DMS153 treated with DMSO at 0.1 percent for 48 hours (cell line): ENCODE measurements at regions not wholly inside any gene's neighbourhood (a gene's known extent, or its start where the extent isn't known, plus 50 kb on each side); places are given as distances from the start of the nearest gene placed in this dataset.

Experiments
- DNase-seq: peaks from one replicate; lab custom pipeline; 2025; ENCODE audit not compliant: unreplicated experiment; lab: John Stamatoyannopoulos, UW

GRCh38 chr3:144363856-144364255 lies 392.2 kb downstream of the DIPK2A start:
- no peak for DNase-seq

GRCh38 chr3:144364737-144365136 lies 393.1 kb downstream of the DIPK2A start:
- DNase-seq = no peak

GRCh38 chr3:144369129-144369879 lies 397.7 kb downstream of the DIPK2A start:
- peak; percentile 66 for DNase-seq

- no peak for DNase-seq
Measured at GRCh38 chr3:144375088-144375487, 403.5 kb downstream of the DIPK2A start.

- no peak for DNase-seq
Measured at GRCh38 chr3:144380849-144381248, 409.2 kb downstream of the DIPK2A start.

GRCh38 chr3:144381607-144382006 lies 410.0 kb downstream of the DIPK2A start:
- DNase-seq = no peak

GRCh38 chr3:144384241-144384979 lies 412.8 kb downstream of the DIPK2A start:
- DNase-seq = no peak

- DNase-seq = no peak
Measured at GRCh38 chr3:144390786-144391185, 419.2 kb downstream of the DIPK2A start.

- DNase-seq = no peak
Measured at GRCh38 chr3:144391236-144391635, 419.6 kb downstream of the DIPK2A start.

GRCh38 chr3:144394032-144394431 lies 422.4 kb downstream of the DIPK2A start:
- DNase-seq = no peak

- no peak for DNase-seq
Measured at GRCh38 chr3:144402430-144402829, 430.8 kb downstream of the DIPK2A start.

- no peak for DNase-seq
Measured at GRCh38 chr3:144403040-144403457, 431.4 kb downstream of the DIPK2A start.

GRCh38 chr3:144407335-144407734 lies 435.7 kb downstream of the DIPK2A start:
- no peak for DNase-seq

- DNase-seq = no peak
Measured at GRCh38 chr3:144409319-144409718, 437.7 kb downstream of the DIPK2A start.

GRCh38 chr3:144413068-144413467 lies 441.4 kb downstream of the DIPK2A start:
- DNase-seq = no peak

- DNase-seq = no peak
Measured at GRCh38 chr3:144415492-144415891, 443.9 kb downstream of the DIPK2A start.

- DNase-seq = no peak
Measured at GRCh38 chr3:144424606-144425005, 453.0 kb downstream of the DIPK2A start.

GRCh38 chr3:144426366-144426765 lies 454.7 kb downstream of the DIPK2A start:
- DNase-seq = no peak

GRCh38 chr3:144426967-144427366 lies 455.3 kb downstream of the DIPK2A start:
- no peak for DNase-seq

GRCh38 chr3:144429719-144430121 lies 458.1 kb downstream of the DIPK2A start:
- DNase-seq = no peak

GRCh38 chr3:144431134-144431533 lies 459.5 kb downstream of the DIPK2A start:
- DNase-seq = no peak

GRCh38 chr3:144433006-144433405 lies 461.4 kb downstream of the DIPK2A start:
- no peak for DNase-seq
